ENCODE measurements at regions not wholly inside any gene's neighbourhood (a gene's known extent, or its start where the extent isn't known, plus 50 kb on each side); places are given as distances from the start of the nearest gene placed in this dataset.
"Not testable (repeated sequence)": the region's sequence is repeated elsewhere in the genome, so short reads cannot be mapped to it uniquely, and the experiment has no call there.

DNA sequence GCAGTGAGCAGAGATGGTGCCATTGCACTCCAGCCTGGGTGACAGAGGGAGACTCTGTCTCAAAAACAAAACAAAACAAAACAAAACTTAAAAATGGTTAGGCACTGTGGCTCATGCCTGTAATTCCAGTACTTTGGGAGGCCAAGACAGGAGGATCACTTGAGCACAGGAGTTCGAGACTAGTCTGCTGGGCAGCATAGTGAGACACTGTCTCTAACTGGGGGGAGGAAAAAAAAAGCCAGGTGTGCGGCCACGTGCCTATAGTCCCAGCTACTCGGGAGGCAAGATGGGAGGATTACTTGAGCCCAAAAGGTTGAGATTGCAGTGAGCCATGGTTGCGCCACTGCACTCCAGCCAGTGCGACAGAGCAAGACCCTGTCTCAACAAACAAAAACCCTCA, 105.5 kb upstream of the TPTE start:
- not testable (repeated sequence) for H3K4me3 Mint-ChIP-seq; H3K4me2 ChIP-seq; H2AFZ ChIP-seq; H3K9me2 ChIP-seq (ENCODE audit: insufficient read depth); H3K9me3 Mint-ChIP-seq; H3K4me1 ChIP-seq (ENCODE audit: insufficient read depth); H3K27me3 Mint-ChIP-seq (ENCODE audit: insufficient read depth, low read depth, poor library complexity); H4K20me1 ChIP-seq (replicated peaks; ENCODE audit: insufficient read depth); H3K4me1 Mint-ChIP-seq; H3K79me2 ChIP-seq (replicated peaks; ENCODE audit: insufficient read depth); H3K27me3 ChIP-seq (ENCODE audit: insufficient read depth); DNase-seq (ENCODE audit: low spot score); H3K27ac Mint-ChIP-seq; H3K36me3 Mint-ChIP-seq (ENCODE audit: low read depth); H3K27ac ChIP-seq (ENCODE audit: low read depth); ATAC-seq; H3F3A ChIP-seq (replicated peaks; ENCODE audit: low read depth)
- Histone ChIP-seq H3K36me3 (ENCODE audit: insufficient read depth) (peaks cover 31% of the 10 kb centered on the region), H3K4me3 (0 out of 2 replicates have a peak overlapping the region, but pooled peaks have one; percentile 4)

DNA sequence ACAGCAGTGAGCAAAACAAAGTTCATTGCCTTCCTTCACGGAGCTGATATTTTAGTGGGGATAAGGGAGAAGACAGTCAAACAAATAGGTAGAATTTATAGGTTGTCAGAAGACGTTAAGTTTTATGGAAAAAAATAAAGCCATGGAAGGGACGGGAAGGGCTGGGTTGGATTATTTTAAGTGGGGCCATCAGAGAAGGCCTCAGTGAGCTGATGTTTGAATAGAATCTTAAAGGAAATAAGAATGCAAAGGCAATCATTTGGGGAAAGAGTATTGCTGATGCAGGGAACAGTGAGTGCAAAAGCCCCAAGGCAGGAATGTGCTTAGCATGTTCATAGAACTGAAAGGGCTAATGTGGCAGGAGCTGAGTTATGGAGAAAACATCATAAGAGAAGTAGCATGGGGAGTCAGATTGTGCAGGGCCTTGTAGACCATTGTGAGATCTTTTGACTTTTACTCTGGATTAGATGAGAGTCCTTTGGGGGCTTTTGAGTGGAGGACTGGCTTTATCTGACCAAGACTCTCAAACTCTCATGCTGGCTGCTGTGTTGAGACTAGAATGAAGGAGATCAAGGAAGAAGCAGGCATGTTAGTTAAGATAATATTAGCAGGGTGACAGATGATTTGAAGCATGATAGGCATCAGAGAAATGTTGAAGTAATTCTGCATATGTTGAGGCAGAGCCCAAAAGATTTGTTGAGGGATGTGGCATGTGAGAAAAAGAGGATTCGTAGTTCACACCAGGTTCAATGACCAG, 104.5 kb upstream of the TPTE start:
- H3K27ac Mint-ChIP-seq; H3K27ac ChIP-seq (ENCODE audit: low read depth); ATAC-seq; H3K36me3 Mint-ChIP-seq (ENCODE audit: low read depth); H3K4me2 ChIP-seq; H3K9me3 Mint-ChIP-seq; H3K9me2 ChIP-seq (ENCODE audit: insufficient read depth); H3K27me3 ChIP-seq (ENCODE audit: insufficient read depth); DNase-seq (ENCODE audit: low spot score); H4K20me1 ChIP-seq (replicated peaks; ENCODE audit: insufficient read depth); H3K79me2 ChIP-seq (replicated peaks; ENCODE audit: insufficient read depth); H3K4me1 ChIP-seq (ENCODE audit: insufficient read depth); H3K4me3 Mint-ChIP-seq; H2AFZ ChIP-seq; H3K27me3 Mint-ChIP-seq (ENCODE audit: insufficient read depth, low read depth, poor library complexity); H3F3A ChIP-seq (replicated peaks; ENCODE audit: low read depth); H3K4me1 Mint-ChIP-seq: not testable (repeated sequence)
- Histone ChIP-seq H3K4me3 (peak overlapping the region; percentile 4; the same call in 1 of the 2 replicates), H3K36me3 (ENCODE audit: insufficient read depth) (peaks cover 34% of the 10 kb centered on the region)

DNA sequence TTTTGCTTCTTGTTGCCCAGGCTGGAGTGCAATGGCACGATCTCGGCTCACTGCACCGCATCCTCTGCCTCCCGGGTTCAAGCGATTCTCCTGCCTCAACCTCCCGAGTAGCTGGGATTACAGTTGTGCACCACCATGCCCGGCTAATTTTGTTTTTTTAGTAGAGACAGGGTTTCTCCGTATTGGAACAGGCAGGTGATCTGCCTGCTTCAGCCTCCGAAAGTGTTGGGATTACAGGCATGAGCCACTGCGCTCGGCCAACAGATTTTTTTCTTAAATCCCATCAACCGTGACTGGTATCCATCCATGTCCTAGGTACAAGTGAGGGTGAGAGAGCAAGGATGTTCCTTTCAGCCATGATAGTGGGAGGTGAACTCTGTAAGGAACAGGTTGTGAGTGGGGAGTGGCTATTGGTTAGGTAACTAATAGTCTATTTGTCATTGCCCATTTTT, 103.8 kb upstream of the TPTE start:
- H3K4me1 ChIP-seq (ENCODE audit: insufficient read depth); H3K9me2 ChIP-seq (ENCODE audit: insufficient read depth); H3K27ac Mint-ChIP-seq; H3K9me3 Mint-ChIP-seq; ATAC-seq; H3K4me3 ChIP-seq; H3K4me3 Mint-ChIP-seq; H3F3A ChIP-seq (replicated peaks; ENCODE audit: low read depth); DNase-seq (ENCODE audit: low spot score); H3K79me2 ChIP-seq (replicated peaks; ENCODE audit: insufficient read depth); H2AFZ ChIP-seq; H3K27me3 Mint-ChIP-seq (ENCODE audit: insufficient read depth, low read depth, poor library complexity); H3K4me2 ChIP-seq; H3K27ac ChIP-seq (ENCODE audit: low read depth); H4K20me1 ChIP-seq (replicated peaks; ENCODE audit: insufficient read depth); H3K4me1 Mint-ChIP-seq; H3K36me3 Mint-ChIP-seq (ENCODE audit: low read depth); H3K27me3 ChIP-seq (ENCODE audit: insufficient read depth): not testable (repeated sequence)
- H3K36me3 ChIP-seq (ENCODE audit: insufficient read depth), result peaks cover 34% of the 10 kb centered on the region

DNA sequence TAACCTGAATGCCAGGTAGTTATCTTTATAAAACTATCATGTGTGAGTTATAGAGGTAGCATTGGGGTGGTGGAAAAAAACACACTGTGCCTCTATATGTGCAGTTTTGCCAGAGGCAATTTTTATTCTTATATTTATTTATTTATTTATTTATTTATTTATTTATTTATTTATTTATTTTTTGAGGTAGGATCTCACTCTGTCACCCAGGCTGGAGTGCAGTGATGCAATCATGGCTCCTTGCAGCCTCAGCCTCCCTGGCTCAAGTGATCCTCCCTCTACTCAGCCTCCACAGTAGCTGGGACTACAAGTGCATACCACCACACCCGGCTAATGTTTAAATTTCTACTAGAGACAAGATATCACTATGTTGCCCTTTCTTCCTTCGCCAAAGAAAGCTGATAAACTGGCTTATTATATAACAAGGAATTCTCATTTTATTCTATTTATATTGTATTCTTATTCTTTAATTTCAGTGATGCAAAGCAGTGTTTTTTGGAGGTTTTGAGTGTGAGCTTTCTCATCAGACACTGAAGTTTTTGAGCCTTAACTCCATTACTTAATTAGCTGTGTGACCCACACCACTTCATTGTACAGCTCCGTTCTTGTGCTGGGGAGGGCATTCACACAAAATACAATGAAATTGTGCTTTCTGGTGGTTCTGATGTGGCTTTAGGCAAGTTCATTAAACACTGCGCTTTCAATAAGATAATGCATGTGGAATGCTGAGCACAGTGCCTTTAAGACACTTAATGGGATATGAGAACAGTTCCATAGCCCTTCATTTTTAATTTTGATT, 102.9 kb upstream of the TPTE start:
- ATAC-seq; H3K27me3 Mint-ChIP-seq (ENCODE audit: insufficient read depth, low read depth, poor library complexity); H4K20me1 ChIP-seq (replicated peaks; ENCODE audit: insufficient read depth); H3K27ac Mint-ChIP-seq; H3K27me3 ChIP-seq (ENCODE audit: insufficient read depth); H2AFZ ChIP-seq; H3K27ac ChIP-seq (ENCODE audit: low read depth); H3K79me2 ChIP-seq (replicated peaks; ENCODE audit: insufficient read depth); H3K9me2 ChIP-seq (ENCODE audit: insufficient read depth); H3K36me3 Mint-ChIP-seq (ENCODE audit: low read depth); H3F3A ChIP-seq (replicated peaks; ENCODE audit: low read depth); H3K4me2 ChIP-seq; DNase-seq (ENCODE audit: low spot score); H3K4me3 ChIP-seq; H3K4me1 Mint-ChIP-seq; H3K4me3 Mint-ChIP-seq; H3K9me3 Mint-ChIP-seq; H3K4me1 ChIP-seq (ENCODE audit: insufficient read depth): not testable (repeated sequence)
- peaks cover 29% of the 10 kb centered on the region for H3K36me3 ChIP-seq (ENCODE audit: insufficient read depth)

DNA sequence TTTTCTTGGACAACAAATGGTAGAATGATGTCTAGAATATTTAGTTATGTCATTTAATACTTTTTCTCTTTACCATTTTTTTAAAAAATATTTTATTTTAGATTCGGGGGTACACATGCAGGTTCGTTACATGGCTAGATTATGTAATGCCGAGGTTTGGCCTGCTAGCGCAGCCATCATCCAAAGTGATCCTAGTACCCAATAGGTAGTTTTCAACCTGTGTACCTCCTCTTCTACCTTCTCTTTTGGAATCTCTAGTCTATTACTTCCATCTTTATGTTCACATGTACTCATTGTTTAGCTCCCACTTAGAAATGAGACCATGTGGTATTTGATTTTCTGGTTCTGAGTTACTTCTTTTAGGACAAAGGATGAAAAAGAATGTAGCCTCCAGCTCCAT, 100.2 kb upstream of the TPTE start:
- not testable (repeated sequence) for H4K20me1 ChIP-seq (replicated peaks; ENCODE audit: insufficient read depth); H3K27me3 Mint-ChIP-seq (ENCODE audit: insufficient read depth, low read depth, poor library complexity); H3K9me3 Mint-ChIP-seq

DNA sequence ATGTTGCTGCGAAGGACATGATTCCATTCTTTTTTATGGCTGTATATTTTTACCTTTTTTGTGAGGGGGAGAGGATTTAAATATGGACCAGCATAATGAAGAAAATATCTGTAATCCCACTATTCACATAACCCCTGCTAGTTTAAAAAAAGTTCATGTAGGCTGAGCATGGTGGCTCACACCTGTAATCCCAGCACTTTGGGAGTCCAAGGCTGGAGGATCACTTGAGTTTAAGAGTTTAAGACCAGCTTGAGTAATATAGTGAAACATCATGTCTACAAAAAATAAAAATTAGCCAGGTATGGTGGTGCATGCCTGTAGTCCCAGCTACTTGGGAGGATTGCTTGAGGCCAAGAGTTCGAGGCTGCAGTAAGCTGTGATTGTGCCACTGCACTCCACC, 99.8 kb upstream of the TPTE start:
- not testable (repeated sequence) for H3K27ac ChIP-seq (ENCODE audit: low read depth); H3K27me3 Mint-ChIP-seq (ENCODE audit: insufficient read depth, low read depth, poor library complexity); H2AFZ ChIP-seq; H3K9me2 ChIP-seq (ENCODE audit: insufficient read depth); H3K4me1 Mint-ChIP-seq; H3K4me3 Mint-ChIP-seq; H3K36me3 Mint-ChIP-seq (ENCODE audit: low read depth); H3K9me3 Mint-ChIP-seq; DNase-seq (ENCODE audit: low spot score); H3K4me1 ChIP-seq (ENCODE audit: insufficient read depth); H3K4me2 ChIP-seq; ATAC-seq; H3F3A ChIP-seq (replicated peaks; ENCODE audit: low read depth); H3K27me3 ChIP-seq (ENCODE audit: insufficient read depth); H4K20me1 ChIP-seq (replicated peaks; ENCODE audit: insufficient read depth); H3K79me2 ChIP-seq (replicated peaks; ENCODE audit: insufficient read depth); H3K27ac Mint-ChIP-seq
- peaks cover 31% of the 10 kb centered on the region for H3K36me3 ChIP-seq (ENCODE audit: insufficient read depth)
- H3K4me3 ChIP-seq, result peak overlapping the region; percentile 9; the same call in 1 of the 2 replicates

More for the DNA sequence above, 100.2 kb upstream of the TPTE start:
- not testable (repeated sequence) for DNase-seq (ENCODE audit: low spot score); H3K4me3 Mint-ChIP-seq; H2AFZ ChIP-seq; H3K27ac ChIP-seq (ENCODE audit: low read depth); H3K4me1 ChIP-seq (ENCODE audit: insufficient read depth); H3K36me3 Mint-ChIP-seq (ENCODE audit: low read depth); ATAC-seq; H3K4me1 Mint-ChIP-seq; H3K27ac Mint-ChIP-seq; H3K27me3 ChIP-seq (ENCODE audit: insufficient read depth); H3K4me2 ChIP-seq; H3F3A ChIP-seq (replicated peaks; ENCODE audit: low read depth); H3K9me2 ChIP-seq (ENCODE audit: insufficient read depth); H3K79me2 ChIP-seq (replicated peaks; ENCODE audit: insufficient read depth)
- H3K36me3 ChIP-seq (ENCODE audit: insufficient read depth), result peaks cover 33% of the 10 kb centered on the region
- H3K4me3 ChIP-seq, result peak overlapping the region; percentile 9; the same call in 1 of the 2 replicates
